MM.1S (cell line): ENCODE measurements at regions not wholly inside any gene's neighbourhood (a gene's known extent, or its start where the extent isn't known, plus 50 kb on each side); places are given as distances from the start of the nearest gene placed in this dataset.

Source experiments
- DNase-seq: peaks from one replicate; pipeline ENCODE4 v3.0.0-alpha.2; 2015
- H2AFZ ChIP-seq: fragments of 300-600 bp; sonication (generic); 2 replicates; pipeline ENCODE4 v1.6.0; 2016; ENCODE audit warnings: antibody characterized with exemption, low read length
- H3F3A ChIP-seq: fragments of 300-600 bp; sonication (generic); 2 replicates; pipeline ENCODE4 v1.6.1; 2016; ENCODE audit warnings: mild to moderate bottlenecking, antibody characterized with exemption, low read length, moderate library complexity, mixed read lengths; ENCODE audit not compliant: insufficient read depth
- H3K27ac ChIP-seq: fragments of 300-600 bp; sonication (generic); 2 replicates; pipeline ENCODE4 v1.5.1; 2016; ENCODE audit warnings: mild to moderate bottlenecking, low read length
- H3K27me3 ChIP-seq: fragments of 300-600 bp; sonication (generic); replicated peaks from 2 replicates; pipeline ENCODE4 v1.6.0; 2016; ENCODE audit warnings: low read length; ENCODE audit not compliant: insufficient read depth
- H3K36me3 ChIP-seq: fragments of 300-600 bp; sonication (generic); replicated peaks from 2 replicates; pipeline ENCODE4 v1.6.1; 2016; ENCODE audit warnings: mild to moderate bottlenecking, low read length, mixed read lengths; ENCODE audit not compliant: insufficient read depth
- H3K4me1 ChIP-seq: fragments of 300-600 bp; sonication (generic); 2 replicates; pipeline ENCODE4 v1.6.1; 2016; ENCODE audit warnings: low read length, mixed read lengths
- H3K4me2 ChIP-seq: fragments of 300-600 bp; sonication (generic); 2 replicates; pipeline ENCODE4 v1.6.0; 2016; ENCODE audit warnings: low read depth, low read length
- H3K4me3 ChIP-seq: fragments of 300-600 bp; sonication (generic); 2 replicates; pipeline ENCODE4 v1.5.1; 2016; ENCODE audit warnings: low read length, mixed read lengths
- H3K79me2 ChIP-seq: fragments of 300-600 bp; sonication (generic); 2 replicates; pipeline ENCODE4 v1.6.1; 2016; ENCODE audit warnings: mixed run types, low read length, mixed read lengths
- H3K9ac ChIP-seq: fragments of 300-600 bp; sonication (generic); 2 replicates; pipeline ENCODE4 v1.6.1; 2016; ENCODE audit warnings: low read length, mixed read lengths
- H3K9me2 ChIP-seq: fragments of 300-600 bp; sonication (generic); replicated peaks from 2 replicates; pipeline ENCODE4 v1.6.1; 2016; ENCODE audit warnings: mild to moderate bottlenecking, low read length, mixed read lengths; ENCODE audit not compliant: insufficient read depth
- H3K9me3 ChIP-seq: fragments of 300-600 bp; sonication (generic); replicated peaks from 2 replicates; pipeline ENCODE4 v1.6.1; 2016; ENCODE audit warnings: mild to moderate bottlenecking, low read length, mixed read lengths; ENCODE audit not compliant: insufficient read depth
- H4K20me1 ChIP-seq: fragments of 300-600 bp; sonication (generic); 2 replicates; pipeline ENCODE4 v1.6.1; 2016; ENCODE audit warnings: mild to moderate bottlenecking, low read length, moderate library complexity, mixed read lengths; ENCODE audit not compliant: insufficient read depth
- EZH2 ChIP-seq: fragments of 300-600 bp; sonication (generic); optimal IDR thresholded peaks from 2 replicates; pipeline ENCODE3; 2017; ENCODE audit warnings: low read depth, mild to moderate bottlenecking, antibody characterized with exemption, low read length, mixed read lengths
- EZH2phosphoT487 ChIP-seq: fragments of 300-600 bp; sonication (generic); IDR thresholded peaks from 2 replicates; pipeline ENCODE4 v1.6.1; 2018; ENCODE audit warnings: antibody characterized with exemption, low read length
- TF ChIP-seq, protein P1 (sequence below): fragments of 300-600 bp; sonication (generic); IDR thresholded peaks from 2 replicates; pipeline ENCODE4 v1.5.1; 2016; ENCODE audit warnings: antibody characterized with exemption, low read length, mixed read lengths

DNA sequence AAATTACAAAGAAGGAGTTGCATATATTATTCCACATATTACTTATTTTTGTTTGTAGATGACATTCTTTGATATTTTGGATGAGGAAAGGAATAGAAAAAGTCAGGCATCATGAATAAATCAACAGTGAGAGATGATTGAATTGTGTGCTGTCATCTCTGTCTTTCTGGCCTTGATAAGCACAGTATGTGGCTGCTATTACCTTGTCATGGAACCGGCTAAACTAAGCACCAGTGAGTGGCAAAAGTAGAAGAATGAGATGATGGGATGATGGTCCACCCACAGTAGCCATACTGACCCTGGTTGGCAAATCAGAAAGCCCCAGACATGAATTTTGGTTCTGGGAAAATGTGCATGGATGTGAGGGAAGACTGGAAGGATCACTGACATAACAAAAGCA, 361.2 kb upstream of the DMAC1 start:
- Histone ChIP-seq H2AFZ (no peak overlapping the region), H4K20me1 (no peaks in the 10 kb centered on the region), H3K79me2 (no peaks in the 10 kb centered on the region), H3K27ac (no peak overlapping the region), H3K36me3 (no peaks in the 10 kb centered on the region), H3K9ac (no peak overlapping the region), H3K4me3 (no peak overlapping the region), H3K9me3 (no peaks in the 10 kb centered on the region), H3K4me1 (no peaks in the 10 kb centered on the region), H3K27me3 (no peaks in the 10 kb centered on the region), H3K9me2 (no peaks in the 10 kb centered on the region), H3K4me2 (no peak overlapping the region), H3F3A (no peaks in the 10 kb centered on the region)
- DNase-seq, result no peak
- TF ChIP-seq, protein P1, sequence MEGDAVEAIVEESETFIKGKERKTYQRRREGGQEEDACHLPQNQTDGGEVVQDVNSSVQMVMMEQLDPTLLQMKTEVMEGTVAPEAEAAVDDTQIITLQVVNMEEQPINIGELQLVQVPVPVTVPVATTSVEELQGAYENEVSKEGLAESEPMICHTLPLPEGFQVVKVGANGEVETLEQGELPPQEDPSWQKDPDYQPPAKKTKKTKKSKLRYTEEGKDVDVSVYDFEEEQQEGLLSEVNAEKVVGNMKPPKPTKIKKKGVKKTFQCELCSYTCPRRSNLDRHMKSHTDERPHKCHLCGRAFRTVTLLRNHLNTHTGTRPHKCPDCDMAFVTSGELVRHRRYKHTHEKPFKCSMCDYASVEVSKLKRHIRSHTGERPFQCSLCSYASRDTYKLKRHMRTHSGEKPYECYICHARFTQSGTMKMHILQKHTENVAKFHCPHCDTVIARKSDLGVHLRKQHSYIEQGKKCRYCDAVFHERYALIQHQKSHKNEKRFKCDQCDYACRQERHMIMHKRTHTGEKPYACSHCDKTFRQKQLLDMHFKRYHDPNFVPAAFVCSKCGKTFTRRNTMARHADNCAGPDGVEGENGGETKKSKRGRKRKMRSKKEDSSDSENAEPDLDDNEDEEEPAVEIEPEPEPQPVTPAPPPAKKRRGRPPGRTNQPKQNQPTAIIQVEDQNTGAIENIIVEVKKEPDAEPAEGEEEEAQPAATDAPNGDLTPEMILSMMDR, result no peak
- no peak for TF ChIP-seq EZH2
- no peak for TF ChIP-seq EZH2phosphoT487

DNA sequence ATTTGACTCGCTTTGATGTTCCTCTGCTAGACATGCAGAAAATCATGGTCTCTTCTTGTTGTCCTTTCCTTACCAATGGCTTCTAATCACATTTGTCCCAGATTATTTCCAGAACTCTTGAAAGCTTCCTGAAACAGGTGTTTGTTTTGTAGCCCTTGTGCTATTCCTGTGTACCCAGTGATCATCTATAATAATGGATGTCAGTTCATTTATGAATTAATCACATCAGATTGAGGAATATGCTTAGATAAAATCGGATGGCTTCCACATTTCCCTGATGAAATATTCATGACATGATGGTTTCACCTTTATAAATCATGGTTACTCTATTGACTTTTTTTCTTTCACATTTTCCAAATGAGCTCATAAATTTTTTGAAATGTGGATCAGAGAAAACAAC, 359.0 kb upstream of the DMAC1 start:
- no peak for DNase-seq
- Histone ChIP-seq H2AFZ (no peak overlapping the region), H3K4me3 (no peak overlapping the region), H3K27me3 (no peaks in the 10 kb centered on the region), H3K9ac (no peak overlapping the region), H3K27ac (no peak overlapping the region), H3K4me2 (no peak overlapping the region), H3K79me2 (no peaks in the 10 kb centered on the region), H3F3A (no peaks in the 10 kb centered on the region), H3K9me2 (no peaks in the 10 kb centered on the region), H3K9me3 (no peaks in the 10 kb centered on the region), H3K36me3 (no peaks in the 10 kb centered on the region), H4K20me1 (no peaks in the 10 kb centered on the region), H3K4me1 (no peaks in the 10 kb centered on the region)
- TF ChIP-seq, protein P1, result no peak
- TF ChIP-seq EZH2phosphoT487 (no peak), EZH2 (no peak)

DNA sequence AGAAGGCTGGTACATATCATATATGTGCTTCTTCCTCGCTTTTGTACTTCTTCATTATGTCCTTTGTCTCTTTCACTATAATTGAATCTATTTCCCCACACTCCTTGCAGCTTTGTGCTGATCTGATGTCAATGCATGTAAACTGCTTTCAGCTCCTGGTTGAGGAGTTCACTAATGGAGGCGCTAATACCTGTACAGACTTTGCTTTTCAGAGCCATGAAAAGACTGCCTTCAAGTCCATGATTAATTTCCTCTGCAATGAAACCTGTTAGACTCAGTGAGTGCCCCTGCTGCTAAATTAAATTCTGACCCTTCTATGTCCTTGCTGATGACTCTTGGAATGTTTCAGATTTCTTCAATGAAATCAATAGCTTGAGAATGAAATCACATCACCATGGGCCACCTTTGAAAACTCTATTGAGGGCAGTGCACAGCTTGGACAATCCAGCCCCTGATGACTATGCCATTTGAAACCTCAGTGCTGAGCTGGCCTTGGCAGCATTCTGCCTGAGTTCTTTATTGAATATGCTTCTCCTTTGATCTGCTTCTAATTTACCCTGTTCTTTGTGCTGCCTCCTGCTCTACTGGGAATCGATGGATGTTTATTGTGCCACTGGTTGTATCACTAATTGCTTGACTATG, 358.2 kb upstream of the DMAC1 start:
- no peak for TF ChIP-seq EZH2
- TF ChIP-seq EZH2phosphoT487, result no peak
- TF ChIP-seq, protein P1, result no peak
- Histone ChIP-seq H3K36me3 (no peaks in the 10 kb centered on the region), H3K27me3 (no peaks in the 10 kb centered on the region)

More for the DNA sequence above, 358.2 kb upstream of the DMAC1 start:
- H3F3A ChIP-seq, result no peaks in the 10 kb centered on the region
- no peak overlapping the region for H3K4me3 ChIP-seq
- no peaks in the 10 kb centered on the region for H3K4me1 ChIP-seq
- no peaks in the 10 kb centered on the region for H3K9me3 ChIP-seq
- no peaks in the 10 kb centered on the region for H3K9me2 ChIP-seq
- H2AFZ ChIP-seq, result no peak overlapping the region
- H3K9ac ChIP-seq, result no peak overlapping the region
- no peaks in the 10 kb centered on the region for H4K20me1 ChIP-seq
- H3K79me2 ChIP-seq, result no peaks in the 10 kb centered on the region
- DNase-seq, result no peak
- H3K27ac ChIP-seq, result no peak overlapping the region
- no peak overlapping the region for H3K4me2 ChIP-seq
